C1 segment of cervical spinal cord (tissue), 14 donors: ENCODE measurements at regions not wholly inside any gene's neighbourhood (a gene's known extent, or its start where the extent isn't known, plus 50 kb on each side); places are given as distances from the start of the nearest gene placed in this dataset.

Experiments
- DNase-seq, 14 donors: peaks; one replicate each; lab custom pipeline; 2025; lab: John Stamatoyannopoulos, UW

DNA sequence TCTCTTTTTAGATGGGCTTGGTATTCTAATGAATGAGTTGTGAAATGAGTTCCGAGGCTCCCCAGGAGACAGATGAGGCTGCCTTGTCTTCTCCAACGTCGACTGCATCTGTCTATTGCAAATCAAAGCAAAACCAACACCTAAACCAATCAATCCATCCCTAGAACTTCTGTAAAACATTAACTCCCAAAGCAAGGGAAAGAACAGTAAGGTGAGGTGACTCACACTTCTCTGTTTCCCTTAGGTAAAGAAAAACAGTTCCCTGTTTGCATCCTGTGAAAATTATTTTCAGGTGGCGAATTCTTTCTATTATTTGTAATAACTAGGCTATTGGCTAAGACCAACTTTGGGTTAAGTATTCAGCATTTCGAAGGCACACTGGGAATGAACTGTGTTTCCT is 249.4 kb downstream of the EPHA4 start:
- no peak for DNase-seq

DNA sequence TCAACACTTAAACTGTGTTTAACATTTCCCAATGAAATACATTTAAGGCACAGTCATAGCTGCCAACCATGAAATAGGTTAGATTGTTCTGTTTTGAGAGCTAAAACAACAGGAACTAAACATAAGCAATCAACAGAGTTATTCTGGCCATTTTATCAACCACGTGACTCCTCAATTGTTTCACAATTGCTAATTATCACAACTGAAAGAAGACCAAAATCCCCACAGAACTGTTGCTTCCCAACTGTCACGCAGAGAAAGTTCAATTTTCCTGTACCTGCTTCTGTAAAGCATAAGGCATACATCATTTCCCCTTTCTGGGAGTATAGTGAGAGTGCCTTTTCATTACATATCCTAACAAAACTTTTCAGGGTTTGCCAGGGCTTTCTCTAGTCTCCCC is 248.6 kb downstream of the EPHA4 start:
- no peak for DNase-seq

DNA sequence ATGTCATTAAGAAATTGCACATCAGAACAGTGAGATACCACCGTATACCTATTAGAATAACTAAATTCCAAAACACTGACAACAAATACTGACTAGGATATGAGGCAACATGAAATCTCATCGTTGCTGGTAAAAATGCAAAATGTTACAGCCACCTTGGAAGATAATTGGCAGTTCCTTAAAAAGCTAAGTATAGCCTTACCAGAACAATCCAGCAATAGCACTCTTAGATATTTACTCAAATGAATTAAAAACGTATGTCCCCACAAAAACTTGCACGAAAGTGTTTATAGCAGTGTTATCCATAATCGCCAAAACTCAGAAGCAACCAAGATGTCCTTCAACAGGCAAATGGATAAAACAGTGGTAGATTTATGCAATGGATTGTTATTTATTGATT is 241.7 kb downstream of the EPHA4 start:
- DNase-seq = no peak

DNA sequence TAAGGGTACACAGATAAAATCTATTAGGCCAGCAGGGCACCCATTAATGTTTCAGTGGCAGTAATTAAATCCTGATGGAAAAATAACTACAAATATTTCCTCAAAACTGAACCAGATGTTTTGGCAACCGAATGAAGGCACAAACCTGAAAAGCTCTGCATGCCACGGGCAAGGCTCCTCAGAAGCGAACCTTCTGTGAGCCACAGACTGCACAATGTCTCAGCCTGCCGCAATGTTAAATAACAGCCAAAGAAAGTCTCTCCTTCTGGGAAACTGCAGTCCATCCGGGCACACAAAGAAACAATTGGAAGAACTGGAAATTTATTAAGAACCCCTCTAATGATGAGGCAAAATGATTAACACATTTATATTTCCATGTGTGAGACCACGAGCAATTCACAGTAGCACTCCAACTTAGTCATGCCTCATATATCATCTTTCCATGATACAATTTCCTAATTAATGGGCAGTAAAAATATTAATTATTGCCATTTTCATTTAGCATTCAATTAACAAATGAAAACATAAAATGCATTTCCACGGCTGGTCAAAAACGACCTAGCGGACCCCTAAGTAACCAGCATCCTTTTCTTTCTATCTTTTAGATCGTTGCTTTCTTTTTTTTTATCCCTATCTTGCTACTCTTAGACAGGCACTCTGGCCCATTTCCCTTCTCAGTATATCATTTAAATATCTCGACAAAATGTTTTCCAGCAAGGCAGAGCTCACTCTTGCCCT is 237.5 kb downstream of the EPHA4 start:
- DNase-seq = no peak

DNA sequence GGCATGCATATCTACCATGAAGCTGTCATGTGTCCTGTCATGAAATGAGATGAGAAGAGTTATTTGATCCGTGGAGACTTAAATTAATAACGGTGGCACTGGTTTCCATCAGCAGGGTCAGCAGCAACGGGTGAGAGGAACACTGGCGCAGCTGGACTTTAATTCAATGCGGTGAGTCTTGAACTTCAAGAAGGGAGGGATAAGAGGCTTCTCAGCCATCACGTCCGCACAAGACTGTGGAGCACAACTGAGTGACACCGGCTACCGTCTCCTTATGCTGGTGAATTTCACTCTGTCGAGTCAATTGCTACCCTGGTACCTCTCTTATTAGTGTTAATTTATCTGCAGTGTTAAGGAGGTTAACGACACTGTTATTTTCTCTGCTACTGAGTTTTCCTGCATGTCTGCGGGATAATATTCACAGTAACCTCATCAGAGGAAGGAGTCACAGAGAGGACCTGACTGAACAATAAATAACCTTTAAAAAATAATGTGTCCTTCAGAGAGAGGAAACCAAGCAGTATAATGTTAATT is 236.8 kb downstream of the EPHA4 start:
- DNase-seq = no peak

DNA sequence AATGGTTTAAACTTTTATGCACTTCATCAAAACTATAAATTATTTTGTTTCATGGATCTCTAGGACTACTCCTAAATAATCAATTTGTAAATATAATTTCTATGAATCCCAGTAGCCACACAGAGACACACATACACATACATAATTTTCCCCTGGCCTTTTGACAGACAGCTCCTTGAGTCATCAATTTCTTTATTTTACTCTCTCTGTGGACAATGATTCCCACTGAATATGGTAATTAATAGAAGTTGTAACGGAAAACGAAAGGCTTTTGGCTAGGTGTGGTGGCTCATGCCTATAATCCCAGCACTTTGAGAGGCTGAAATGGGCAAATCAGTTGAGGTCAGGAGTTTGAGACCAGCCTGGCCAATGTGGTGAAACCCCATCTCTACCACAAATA is 235.1 kb downstream of the EPHA4 start:
- no peak for DNase-seq

DNA sequence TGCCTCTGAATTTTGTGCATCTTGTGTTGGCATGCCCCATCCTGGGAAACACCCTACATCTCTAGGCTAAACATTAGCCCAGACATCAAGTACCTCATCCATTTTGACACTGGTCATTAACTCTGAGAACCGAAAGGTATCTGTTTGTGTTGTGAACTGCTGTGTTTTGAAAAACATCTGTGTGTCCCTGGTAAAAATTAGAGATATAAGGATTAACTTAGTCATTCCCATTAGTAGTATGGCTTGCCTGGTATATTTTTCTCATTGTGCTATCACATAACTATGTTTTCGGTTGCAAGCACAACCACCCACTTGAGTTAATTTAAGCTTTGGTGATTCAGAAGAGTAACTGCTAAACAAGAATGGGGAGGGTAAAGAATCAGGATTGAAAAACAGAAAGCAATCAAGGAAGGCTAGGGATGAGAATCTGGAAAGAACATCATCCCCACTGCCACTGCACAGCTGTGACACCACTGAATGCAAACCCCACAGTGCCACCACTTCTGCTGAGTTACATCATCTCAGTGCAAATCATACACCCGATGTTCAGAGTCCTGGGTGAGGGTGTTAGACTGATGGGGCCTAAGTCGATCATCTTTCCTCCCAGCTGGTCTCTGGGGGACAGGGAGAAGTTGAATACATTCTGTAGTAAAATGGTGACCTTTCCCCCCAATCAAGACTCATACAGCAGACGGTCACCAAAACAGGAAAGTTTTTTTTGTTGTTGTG is 234.0 kb downstream of the EPHA4 start:
- DNase-seq = no peak

DNA sequence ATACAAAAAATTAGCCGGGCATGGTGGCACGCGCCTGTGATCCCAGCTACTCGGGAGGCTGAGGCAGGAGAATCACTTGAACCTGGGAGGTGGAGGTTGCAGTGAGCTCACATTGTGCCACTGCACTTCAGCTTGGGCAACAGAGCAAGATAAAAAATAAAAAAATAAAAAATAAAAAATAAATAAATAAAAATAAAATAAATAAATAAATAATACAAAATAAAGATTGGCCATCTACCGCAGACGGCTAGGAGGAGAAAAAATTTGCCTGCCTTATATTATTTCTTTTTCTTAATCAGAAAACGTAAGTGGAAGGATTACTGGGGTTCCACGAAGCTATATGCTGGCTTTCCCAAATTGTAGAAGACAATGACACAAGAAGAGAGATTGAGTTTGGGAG is 229.7 kb downstream of the EPHA4 start:
- no peak for DNase-seq

DNA sequence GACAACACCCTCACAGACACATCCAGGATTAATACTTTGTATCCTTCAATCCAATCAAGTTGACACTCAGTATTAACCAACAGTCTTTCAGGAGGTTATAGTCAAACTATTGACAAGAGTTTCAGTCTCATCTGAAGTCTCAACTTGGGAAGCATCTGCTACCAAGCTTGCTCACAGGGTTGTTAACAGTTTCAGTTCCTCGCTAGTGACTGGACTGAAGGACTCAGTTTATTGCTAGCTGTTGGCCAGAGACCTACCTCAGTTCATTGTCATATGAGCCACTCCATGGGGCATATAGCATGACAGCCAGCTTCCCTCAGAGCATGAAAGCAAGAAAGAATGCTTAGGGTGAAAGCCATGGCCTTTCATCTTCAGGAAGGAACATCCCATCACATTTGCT is 228.6 kb downstream of the EPHA4 start:
- no peak for DNase-seq

DNA sequence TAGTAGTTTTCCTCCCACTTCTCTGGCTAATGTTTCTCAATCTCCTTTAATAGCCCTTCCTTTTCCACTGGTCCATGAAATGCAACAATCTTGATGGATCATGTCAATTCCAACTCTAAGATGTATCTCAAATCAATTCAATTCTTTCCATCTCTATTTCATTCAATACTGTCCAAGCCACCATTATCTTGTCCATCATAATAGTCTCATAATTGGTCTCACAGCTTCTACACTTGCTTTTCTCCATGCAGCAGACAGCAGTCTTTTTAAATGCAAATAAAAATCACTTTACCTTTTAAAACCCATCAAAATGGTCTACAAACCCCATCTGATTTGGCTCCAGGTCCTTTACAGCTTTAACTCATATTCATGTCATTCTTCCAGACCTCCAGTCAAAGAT is 226.6 kb downstream of the EPHA4 start:
- no peak for DNase-seq

DNA sequence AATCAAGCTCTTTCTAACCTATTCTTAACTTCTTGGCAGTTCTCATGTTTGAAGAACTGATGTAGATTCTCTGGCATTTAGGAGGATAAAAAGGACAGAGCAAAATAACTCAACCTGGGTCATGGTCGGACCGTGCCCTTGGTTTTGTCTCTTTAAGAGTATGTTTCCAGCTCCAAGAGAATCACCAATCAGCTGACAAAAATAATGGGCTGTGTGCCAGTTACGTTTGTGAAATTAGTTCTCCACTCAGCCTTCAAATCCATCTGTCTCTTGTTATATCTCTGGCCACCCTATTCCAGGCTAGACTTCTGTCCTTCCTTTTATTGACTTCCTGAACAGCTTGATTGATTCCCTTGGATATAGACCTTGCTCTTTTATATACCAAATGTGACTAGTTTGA is 225.7 kb downstream of the EPHA4 start:
- no peak for DNase-seq

DNA sequence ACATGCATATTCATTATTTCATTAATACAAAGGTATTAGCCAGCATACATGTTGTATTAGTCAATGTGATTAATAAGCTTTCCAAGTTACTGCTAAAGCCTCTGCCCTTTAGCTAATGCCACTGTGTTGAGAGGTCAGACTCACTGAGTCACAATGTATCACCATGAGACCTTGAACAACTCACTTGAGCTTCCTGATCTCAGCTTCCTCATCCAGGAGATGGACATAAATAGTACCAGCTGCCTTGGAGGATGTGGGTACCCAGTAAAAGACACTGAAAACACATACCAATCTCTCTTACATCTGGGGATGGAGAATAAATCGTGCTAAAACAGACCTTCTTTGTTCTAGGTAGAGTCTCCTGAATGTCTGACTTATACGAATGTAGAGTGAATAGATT is 224.6 kb downstream of the EPHA4 start:
- DNase-seq = no peak

DNA sequence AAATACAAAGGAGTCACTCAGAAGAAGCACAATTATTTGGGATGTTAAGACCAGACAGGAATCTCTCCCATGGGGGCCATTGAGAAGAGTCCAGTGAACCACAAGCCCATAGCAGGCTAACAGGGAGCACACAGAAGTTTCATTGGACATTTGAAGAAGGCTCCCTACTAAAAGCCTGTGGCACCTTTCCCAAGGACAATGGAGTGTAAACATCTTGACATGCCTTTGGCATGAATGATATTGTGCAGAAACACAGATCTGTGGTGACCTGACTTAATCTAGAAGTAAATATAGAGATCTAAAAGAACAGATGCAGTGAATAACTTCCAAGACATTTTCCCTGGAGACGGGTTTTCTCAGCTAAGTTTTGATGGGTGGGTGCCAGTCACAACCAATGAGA is 221.5 kb downstream of the EPHA4 start:
- DNase-seq = no peak

DNA sequence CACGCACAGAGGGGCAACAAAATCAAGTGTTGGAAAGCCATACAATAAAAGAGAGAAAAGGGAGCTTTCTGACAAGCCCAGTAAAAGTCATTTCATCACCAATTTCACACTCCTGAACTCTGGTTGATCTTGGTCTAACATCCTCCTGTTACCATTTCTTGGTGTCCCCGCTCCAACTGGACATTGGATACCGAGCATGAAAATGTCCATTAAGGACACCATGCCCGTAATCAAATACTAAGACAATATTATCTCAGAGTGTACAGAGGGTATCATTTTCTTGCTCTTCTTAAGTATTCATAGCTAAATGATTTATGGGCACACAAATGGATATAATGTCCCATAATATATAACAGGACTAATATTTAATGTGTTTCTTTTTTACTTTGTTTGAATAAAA is 218.9 kb downstream of the EPHA4 start:
- no peak for DNase-seq

DNA sequence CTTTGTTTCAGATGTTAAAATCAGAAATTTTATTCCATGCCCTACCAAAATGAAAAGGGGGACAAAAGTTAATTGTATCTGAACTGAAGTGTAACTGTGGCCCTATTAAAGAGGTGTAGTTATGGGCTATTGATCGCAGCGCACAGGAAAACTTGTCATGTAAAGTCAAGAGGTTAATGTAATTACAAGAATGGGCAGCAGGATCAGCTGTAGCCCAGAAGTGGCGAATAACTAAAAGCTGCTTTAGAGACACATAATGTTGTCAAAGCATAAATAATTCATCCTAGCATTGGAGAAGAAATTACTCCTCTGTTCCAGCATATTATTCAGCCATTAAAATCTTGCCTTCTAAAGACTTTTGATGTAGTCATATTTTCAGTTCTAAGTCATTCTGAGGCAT is 211.8 kb downstream of the EPHA4 start:
- DNase-seq = no peak

DNA sequence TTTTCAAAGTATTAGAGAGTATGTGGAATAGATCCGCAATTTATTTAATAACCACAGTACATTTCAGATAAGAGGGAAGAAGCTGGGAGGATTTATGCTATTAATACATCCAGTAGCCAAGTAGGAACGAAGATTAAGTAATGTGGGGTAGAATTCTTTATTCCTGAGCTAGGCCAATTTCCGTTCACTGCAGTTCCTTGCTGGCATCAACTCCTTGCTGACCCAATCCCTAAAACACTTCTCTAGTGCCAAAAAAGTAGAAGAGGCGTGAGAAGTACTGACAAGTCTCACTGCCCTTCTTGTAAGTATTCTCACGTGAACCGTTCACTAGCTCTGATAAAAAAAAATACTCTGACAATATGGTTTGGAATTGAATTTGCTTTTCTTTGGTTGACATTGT is 211.4 kb downstream of the EPHA4 start:
- no peak for DNase-seq

DNA sequence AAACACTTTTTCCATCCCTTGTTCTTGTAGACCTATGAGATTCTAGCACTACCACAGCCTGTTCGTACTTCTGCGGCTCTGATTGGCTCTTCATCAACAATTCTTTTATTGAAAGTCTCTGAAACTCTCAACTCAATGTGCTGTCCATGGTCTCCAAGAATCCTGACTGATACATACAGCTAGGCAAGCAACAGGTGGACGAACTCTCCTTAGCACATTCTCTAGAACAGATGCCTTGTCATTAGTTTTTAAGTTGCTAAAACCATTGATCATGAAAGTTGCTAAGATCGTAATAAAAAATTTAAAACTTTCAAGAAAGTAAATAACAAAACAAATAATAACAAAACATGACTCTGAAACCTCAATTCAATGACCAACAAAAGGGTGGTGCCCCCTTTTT is 210.5 kb downstream of the EPHA4 start:
- DNase-seq = no peak

DNA sequence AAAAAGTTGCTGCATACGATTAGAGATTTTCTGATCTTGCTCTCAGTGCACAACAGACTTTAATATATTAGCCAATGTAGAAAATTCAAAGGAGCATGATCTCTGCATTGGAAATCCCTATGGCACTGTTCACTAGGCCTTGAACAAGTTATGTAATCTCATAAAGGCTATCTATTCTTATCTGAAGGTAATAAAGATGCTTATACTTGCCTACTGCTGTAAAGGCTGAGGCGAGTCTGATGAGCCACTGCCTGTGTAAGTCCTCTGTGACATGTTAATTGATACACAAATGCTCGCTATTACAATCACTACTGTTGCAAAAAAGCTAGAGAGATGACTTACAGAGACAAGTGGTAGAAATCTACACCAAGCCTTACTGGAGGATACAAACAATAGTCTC is 207.4 kb downstream of the EPHA4 start:
- DNase-seq = no peak
